Glutamatergic neuron (in vitro differentiated cells): ENCODE measurements at regions not wholly inside any gene's neighbourhood (a gene's known extent, or its start where the extent isn't known, plus 50 kb on each side); places are given as distances from the start of the nearest gene placed in this dataset.
A peak's percentile ranks its signal among the peaks of the same experiment; 100 is the strongest.

ENCODE experiments used
- DNase-seq: peaks from one replicate; pipeline ENCODE4 v3.0.0; 2022
- H3K27ac Mint-ChIP-seq: one replicate; pipeline ENCODE4 v1.8.0; 2020; ENCODE audit warnings: mild to moderate bottlenecking, mixed read lengths, inconsistent platforms; ENCODE audit not compliant: unreplicated experiment
- H3K27me3 Mint-ChIP-seq: one replicate; pipeline ENCODE4 v1.8.0; 2020; ENCODE audit warnings: mild to moderate bottlenecking, moderate library complexity, mixed read lengths, inconsistent platforms; ENCODE audit not compliant: unreplicated experiment
- H3K36me3 Mint-ChIP-seq: one replicate; pipeline ENCODE4 v1.8.0; 2020; ENCODE audit warnings: mild to moderate bottlenecking, mixed read lengths, inconsistent platforms; ENCODE audit not compliant: unreplicated experiment
- H3K4me1 Mint-ChIP-seq: one replicate; pipeline ENCODE4 v1.8.0; 2020; ENCODE audit warnings: mild to moderate bottlenecking, low read depth, mixed read lengths, inconsistent platforms; ENCODE audit not compliant: unreplicated experiment
- H3K4me3 Mint-ChIP-seq: one replicate; pipeline ENCODE4 v1.8.0; 2020; ENCODE audit warnings: mild to moderate bottlenecking, mixed read lengths, inconsistent platforms; ENCODE audit not compliant: unreplicated experiment
- H3K9me3 Mint-ChIP-seq: one replicate; pipeline ENCODE4 v1.8.0; 2020; ENCODE audit warnings: mild to moderate bottlenecking, moderate library complexity, mixed read lengths, inconsistent platforms; ENCODE audit not compliant: unreplicated experiment
- CTCF ChIP-seq: fragments of 200-600 bp; sonication (generic); IDR thresholded peaks from one replicate; pipeline ENCODE4 v1.5.0; 2021; ENCODE audit not compliant: partially characterized antibody, unreplicated experiment

GRCh38 chr5:15013654-15014463, 142.3 kb upstream of the ANKH start:
- Mint-ChIP-seq H3K4me3 (no peak overlapping the region), H3K9me3 (peaks cover 4% of the 10 kb centered on the region), H3K27ac (no peak overlapping the region), H3K27me3 (peaks cover 2% of the 10 kb centered on the region), H3K4me1 (no peaks in the 10 kb centered on the region), H3K36me3 (peaks cover 5% of the 10 kb centered on the region)
- no peak for DNase-seq
- peak; percentile 68 for TF ChIP-seq CTCF

GRCh38 chr5:15012061-15012460, 140.5 kb upstream of the ANKH start:
- Mint-ChIP-seq H3K27me3 (peaks cover 2% of the 10 kb centered on the region), H3K36me3 (peaks cover 1% of the 10 kb centered on the region), H3K4me3 (no peak overlapping the region), H3K9me3 (peaks cover 2% of the 10 kb centered on the region), H3K27ac (no peak overlapping the region), H3K4me1 (peaks cover 5% of the 10 kb centered on the region)
- no peak for DNase-seq
- TF ChIP-seq CTCF, result no peak

- Mint-ChIP-seq H3K9me3 (peaks cover 2% of the 10 kb centered on the region), H3K4me1 (peaks cover 5% of the 10 kb centered on the region), H3K27ac (no peak overlapping the region), H3K4me3 (no peak overlapping the region), H3K36me3 (no peaks in the 10 kb centered on the region), H3K27me3 (peaks cover 2% of the 10 kb centered on the region)
- DNase-seq, result no peak
- no peak for TF ChIP-seq CTCF
These were observed 139.4 kb upstream of the ANKH start for GRCh38 chr5:15010936-15011335.

GRCh38 chr5:15009420-15009819, 137.8 kb upstream of the ANKH start:
- H3K4me1 Mint-ChIP-seq, result peaks cover 5% of the 10 kb centered on the region

More at GRCh38 chr5:15009420-15009819, 137.8 kb upstream of the ANKH start:
- Mint-ChIP-seq H3K27me3 (peaks cover 2% of the 10 kb centered on the region), H3K36me3 (no peaks in the 10 kb centered on the region), H3K27ac (no peak overlapping the region), H3K9me3 (peaks cover 2% of the 10 kb centered on the region), H3K4me3 (no peak overlapping the region)
- DNase-seq, result no peak
- TF ChIP-seq CTCF, result no peak
